GM13976 (cell line): ENCODE measurements at regions not wholly inside any gene's neighbourhood (a gene's known extent, or its start where the extent isn't known, plus 50 kb on each side); places are given as distances from the start of the nearest gene placed in this dataset.

Experiments
- DNase-seq: peaks from one replicate; pipeline ENCODE4 v3.0.0; 2012; ENCODE audit warnings: low spot score
- CTCF ChIP-seq: IDR thresholded peaks from 2 replicates; pipeline ENCODE4 v1.5.1; 2012; ENCODE audit warnings: borderline replicate concordance, mild to moderate bottlenecking; ENCODE audit not compliant: insufficient read depth; ENCODE audit errors: extremely low read depth, missing control alignments, control extremely low read depth
- in situ Hi-C: fragments of 300-500 bp; cut with MboI; formaldehyde crosslinking; loops from one replicate; pipeline ENCODE4 v1.12.0; 2022; ENCODE audit warnings: low sequenced_read_pairs, mixed read lengths, inconsistent platforms; ENCODE audit not compliant: unreplicated experiment

DNA sequence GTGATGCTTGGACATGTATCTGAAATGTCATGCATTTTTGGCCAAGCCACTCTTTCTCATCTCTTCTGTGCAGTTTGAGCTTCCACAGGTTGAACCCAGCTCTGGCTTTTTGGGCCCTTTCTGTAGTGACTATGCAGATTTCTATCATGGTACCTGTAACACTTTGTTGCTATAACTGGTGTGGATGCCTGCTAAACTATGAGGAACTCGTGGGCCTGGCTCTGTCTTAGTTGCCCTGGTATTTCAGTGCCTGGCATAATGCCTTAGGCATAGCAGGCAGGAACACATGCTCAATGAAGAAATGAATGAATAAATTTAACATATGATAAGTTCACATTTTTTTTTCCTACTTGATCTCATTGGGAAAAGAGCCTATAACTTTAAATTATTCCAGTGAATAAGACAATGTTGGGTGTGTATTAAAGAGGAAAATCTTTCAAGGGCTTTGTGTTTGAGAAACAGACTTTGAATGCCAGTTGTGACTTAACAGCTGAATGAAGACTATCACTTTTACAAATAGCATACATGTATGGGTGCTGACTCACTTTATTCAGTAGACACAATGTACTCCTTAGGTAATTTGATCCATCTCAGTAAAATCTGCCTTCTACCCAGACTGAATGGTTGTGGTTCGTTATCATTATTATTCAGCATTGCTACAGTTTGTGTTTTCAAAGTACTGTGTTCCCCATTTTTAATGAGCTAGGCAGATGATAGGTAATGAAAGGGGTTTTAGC, 86.4 kb upstream of the MAP4K3 start:
- TF ChIP-seq CTCF: no peak
- in situ Hi-C loops: no loop called here
- no peak for DNase-seq

GRCh38 chr2:39524061-39524460, 87.0 kb upstream of the MAP4K3 start:
- TF ChIP-seq CTCF: no peak
- in situ Hi-C loops: no loop called here
- DNase-seq: no peak

- in situ Hi-C loops: no loop called here
- DNase-seq: no peak
- TF ChIP-seq CTCF: no peak
Measured at GRCh38 chr2:39524756-39525635, 87.9 kb upstream of the MAP4K3 start.

GRCh38 chr2:39525636-39526412, 88.7 kb upstream of the MAP4K3 start:
- no peak for TF ChIP-seq CTCF
- no peak for DNase-seq
- in situ Hi-C loops: no loop called here

DNA sequence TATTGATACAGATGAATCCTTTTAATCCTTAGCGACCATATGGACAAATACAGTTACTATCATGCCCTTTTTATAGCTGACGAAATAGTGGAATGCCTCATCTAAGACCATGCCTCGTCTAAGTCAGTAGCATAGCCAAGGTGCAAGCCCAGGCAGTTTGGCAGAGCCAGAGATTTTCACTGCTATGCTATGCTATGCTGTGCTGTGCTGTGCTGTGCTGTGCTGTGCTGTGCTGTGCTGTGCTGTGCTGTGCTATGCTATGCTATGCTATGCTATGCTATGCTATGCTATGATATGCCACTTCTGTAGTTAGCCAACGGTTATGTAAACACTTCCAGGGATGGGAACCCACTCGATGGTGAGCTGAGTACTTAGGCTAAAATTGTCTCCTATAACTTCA, 91.6 kb upstream of the MAP4K3 start:
- no peak for DNase-seq
- no peak for TF ChIP-seq CTCF
- in situ Hi-C loops: no loop called here

DNA sequence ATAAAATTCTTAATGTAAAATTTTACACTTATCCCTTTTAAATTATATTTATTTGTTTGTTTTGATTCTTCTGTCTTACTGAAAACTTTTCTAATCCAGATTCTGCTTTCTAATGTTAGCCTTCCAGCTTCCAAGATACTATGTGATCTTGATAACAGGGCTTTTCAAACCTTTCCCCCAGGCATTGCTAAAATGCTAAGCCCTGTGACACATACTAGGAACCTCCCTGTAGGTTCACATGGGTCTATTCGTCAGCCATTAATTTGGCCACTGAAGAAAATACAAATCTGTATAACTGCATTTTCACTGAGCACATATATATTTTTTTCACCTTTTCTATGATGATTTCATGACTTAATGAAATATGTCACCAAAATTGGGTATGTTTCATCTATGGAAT, 92.8 kb upstream of the MAP4K3 start:
- DNase-seq: no peak
- no peak for TF ChIP-seq CTCF
- in situ Hi-C loops: no loop called here
